ENCODE measurements at regions not wholly inside any gene's neighbourhood (a gene's known extent, or its start where the extent isn't known, plus 50 kb on each side); places are given as distances from the start of the nearest gene placed in this dataset.

DNA sequence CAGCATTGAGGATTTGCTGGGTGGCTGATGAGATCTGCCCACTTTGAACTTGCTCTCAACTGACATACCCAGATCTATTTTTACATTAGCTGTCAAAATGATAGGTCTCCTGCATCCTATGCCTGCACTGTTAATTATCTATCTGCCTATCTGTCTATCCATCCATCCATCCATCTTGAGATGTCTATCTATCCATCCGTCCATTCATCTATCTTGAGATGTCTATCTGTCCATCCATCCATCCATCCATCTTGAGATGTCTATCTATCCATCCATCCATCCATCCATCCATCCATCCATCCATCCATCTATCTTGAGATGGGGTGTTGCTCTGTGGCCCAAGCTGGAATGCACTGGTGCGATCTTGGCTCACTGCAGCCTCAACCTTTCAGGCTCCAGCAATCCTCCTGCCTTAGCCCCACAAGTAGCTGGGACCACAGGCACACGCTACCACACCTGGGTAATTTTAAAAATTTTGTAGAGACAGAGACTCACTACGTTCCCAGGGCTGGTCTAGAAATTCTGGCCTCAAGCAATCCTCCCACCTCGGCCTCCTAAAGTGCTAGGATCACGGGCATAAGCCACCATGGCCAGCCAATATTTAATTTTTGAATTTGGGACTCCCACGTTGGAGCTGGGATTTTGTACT is 159.4 kb upstream of the NSMCE3 start:
- TF ChIP-seq, protein P1, sequence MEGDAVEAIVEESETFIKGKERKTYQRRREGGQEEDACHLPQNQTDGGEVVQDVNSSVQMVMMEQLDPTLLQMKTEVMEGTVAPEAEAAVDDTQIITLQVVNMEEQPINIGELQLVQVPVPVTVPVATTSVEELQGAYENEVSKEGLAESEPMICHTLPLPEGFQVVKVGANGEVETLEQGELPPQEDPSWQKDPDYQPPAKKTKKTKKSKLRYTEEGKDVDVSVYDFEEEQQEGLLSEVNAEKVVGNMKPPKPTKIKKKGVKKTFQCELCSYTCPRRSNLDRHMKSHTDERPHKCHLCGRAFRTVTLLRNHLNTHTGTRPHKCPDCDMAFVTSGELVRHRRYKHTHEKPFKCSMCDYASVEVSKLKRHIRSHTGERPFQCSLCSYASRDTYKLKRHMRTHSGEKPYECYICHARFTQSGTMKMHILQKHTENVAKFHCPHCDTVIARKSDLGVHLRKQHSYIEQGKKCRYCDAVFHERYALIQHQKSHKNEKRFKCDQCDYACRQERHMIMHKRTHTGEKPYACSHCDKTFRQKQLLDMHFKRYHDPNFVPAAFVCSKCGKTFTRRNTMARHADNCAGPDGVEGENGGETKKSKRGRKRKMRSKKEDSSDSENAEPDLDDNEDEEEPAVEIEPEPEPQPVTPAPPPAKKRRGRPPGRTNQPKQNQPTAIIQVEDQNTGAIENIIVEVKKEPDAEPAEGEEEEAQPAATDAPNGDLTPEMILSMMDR (IDR thresholded peaks at IDR 0.05): no peak
- TF ChIP-seq EZH2phosphoT487 (IDR thresholded peaks at IDR 0.05) (no peak), EZH2 (IDR thresholded peaks at IDR 0.05) (no peak)
